NCI-H2107 treated with DMSO at 0.1 percent for 48 hours (cell line): ENCODE measurements at regions not wholly inside any gene's neighbourhood (a gene's known extent, or its start where the extent isn't known, plus 50 kb on each side); places are given as distances from the start of the nearest gene placed in this dataset.

ENCODE experiments used
- DNase-seq: peaks from one replicate; lab custom pipeline; 2025; ENCODE audit not compliant: unreplicated experiment; lab: John Stamatoyannopoulos, UW

DNA sequence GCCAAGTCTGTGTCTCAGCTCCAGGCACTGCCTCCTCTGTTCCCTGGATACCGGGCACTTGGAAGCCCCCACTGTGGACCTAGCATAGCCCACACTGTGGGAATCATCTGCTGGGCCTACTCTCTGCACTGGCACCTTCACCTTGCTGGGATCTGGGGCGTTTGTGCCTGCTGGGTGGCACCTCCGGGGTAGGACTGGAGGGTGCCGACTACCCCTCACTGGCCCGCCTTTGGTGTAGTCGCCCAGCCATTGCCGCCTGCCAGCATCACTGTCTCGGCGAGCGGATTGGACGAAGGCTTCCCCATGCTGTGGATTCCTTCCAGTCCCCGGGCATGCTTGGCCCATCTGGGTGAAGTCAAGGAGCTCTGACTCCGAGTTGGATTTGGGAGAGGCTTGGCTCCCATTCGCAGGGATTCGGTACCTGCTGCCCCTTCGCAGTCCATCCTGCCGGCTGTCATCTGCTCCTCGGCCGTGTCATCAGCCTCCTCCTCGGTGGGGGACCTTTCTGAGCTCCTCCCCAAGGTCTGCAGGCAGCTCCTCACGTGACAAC, 180.6 kb upstream of the HDAC4 start:
- no peak for DNase-seq

DNA sequence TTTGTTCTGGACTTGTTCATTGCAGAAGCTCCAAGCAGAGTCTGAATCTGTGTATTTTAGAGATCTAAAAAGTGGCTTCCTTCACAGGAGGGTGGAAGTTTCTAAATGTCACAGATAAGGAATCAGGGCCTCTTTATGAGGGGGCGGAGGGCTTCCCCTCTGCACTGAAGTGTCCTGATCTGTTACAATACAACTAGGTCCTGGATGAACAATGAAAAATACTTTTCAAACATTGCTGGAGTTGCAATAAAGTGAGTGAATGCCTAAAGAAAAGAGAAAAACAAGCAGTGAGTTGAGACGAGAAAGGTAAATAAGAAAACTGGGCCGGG, 179.3 kb upstream of the HDAC4 start:
- DNase-seq, result no peak

GRCh38 chr2:239579524-239580198, 178.8 kb upstream of the HDAC4 start:
- DNase-seq, result no peak

- DNase-seq, result no peak
These were observed 178.3 kb upstream of the HDAC4 start for GRCh38 chr2:239579081-239579480.

DNA sequence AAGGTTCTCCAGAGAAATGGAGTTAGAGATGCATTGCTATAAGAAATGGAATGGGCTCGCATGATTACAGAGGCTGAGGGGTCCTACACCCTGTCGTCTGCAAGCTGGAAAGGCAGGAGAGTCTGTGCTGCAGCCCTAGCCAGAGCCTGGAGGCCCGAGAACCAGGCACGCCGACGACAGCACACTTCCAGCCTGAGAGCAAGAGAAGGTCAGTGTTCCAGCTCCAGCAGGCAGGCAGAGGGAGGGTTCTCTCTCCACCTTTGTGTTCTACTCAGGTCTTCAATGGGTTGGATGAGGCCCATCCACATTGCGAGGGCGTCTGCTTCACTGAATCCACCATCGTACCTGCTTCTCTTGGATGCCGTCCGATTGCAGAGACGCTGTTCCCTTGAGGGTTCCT, 177.6 kb upstream of the HDAC4 start:
- no peak for DNase-seq

GRCh38 chr2:239577935-239578334, 177.1 kb upstream of the HDAC4 start:
- DNase-seq, result no peak

- DNase-seq, result no peak
These were observed 176.2 kb upstream of the HDAC4 start for GRCh38 chr2:239576784-239577685.

DNA sequence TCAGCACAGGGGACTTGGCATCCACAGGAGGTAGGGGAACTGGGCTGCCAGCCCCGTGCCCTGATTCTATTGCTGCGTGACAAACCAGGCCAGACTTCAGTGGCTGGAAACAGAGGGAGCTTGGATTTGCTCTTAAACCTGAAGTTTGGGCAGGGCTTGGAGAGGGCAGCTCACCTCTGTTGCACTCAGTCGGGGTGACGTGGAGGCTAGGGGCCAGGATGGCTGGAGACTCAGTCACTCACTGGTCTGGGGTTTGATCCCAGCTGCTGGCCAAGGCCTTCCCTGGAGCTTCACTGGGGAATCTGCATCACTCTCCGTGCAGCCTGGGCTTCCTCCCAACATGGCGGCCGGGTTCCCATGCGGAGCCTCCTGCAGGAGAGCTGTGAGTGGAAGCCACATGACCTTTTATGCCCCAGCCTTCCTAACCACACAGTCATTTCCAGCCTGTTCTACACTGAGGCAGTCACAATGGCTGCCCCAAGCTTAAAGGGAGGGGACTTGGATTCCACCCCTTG, 175.2 kb upstream of the HDAC4 start:
- no peak for DNase-seq

- DNase-seq, result no peak
These were observed 173.8 kb upstream of the HDAC4 start for GRCh38 chr2:239574434-239575156.

- DNase-seq, result no peak
These were observed 173.2 kb upstream of the HDAC4 start for GRCh38 chr2:239574054-239574433.

DNA sequence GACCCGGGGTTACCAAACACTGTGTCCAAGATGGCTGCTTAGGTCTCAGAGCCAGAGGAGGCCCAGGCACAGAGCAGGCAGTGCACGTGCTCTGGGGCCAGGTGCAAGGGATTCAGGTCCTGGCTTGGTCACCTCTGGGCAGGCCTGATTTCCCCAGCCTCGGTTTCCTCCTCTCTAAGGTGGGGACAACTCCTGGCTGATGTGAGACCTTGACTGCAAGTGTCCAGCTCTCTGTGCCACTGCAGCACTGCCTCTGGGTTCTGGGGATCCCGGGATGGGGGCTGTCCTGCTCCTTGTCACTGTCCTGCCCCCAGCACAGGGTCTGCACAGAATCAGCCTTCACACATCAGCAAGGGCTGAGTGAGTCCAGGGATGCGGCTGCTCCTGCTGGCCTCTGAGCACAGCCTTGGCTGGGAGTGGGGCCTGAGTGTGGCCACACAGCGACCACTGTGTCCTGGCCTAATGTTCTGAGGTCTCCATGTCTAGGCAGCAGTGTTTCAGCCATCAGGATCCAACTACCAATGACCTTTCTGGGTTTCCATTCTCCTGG, 170.2 kb upstream of the HDAC4 start:
- DNase-seq, result no peak

- no peak for DNase-seq
These were observed 169.6 kb upstream of the HDAC4 start for GRCh38 chr2:239570216-239570925.

DNA sequence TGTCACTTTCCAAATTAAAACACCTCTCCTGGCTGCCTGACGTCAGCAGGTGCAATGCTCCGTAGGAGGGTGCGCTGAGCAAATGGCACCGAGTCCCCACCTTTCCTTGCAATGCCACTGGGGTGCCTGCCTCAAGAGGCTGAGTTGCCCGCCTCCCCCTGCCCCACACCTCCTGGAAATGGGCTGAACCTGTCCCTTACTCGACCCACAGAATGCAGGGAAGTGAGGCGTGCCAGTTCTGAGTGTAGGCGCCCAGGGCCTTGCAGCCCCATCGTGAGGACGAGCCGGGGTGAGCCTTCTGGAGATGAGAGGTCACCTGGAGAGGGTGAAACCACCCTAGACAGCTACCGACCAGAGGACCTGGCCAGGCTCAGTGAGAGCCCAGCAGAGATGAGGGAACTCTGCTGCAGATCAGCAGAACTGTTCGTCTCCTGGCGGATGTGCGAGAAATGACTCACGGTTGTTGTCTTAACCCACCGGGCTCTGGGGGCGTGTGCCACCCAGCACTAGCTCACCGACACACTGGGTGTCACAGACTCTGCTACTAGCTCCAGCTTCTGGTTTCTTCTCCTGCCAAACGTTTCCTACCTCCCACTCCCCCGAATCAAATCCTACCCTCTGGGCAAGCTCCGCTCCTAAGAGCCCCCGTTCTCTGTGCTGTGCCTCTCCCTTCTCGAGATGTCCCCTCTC, 168.7 kb upstream of the HDAC4 start:
- no peak for DNase-seq

GRCh38 chr2:239568601-239569000, 167.8 kb upstream of the HDAC4 start:
- no peak for DNase-seq

GRCh38 chr2:239567786-239568185, 167.0 kb upstream of the HDAC4 start:
- no peak for DNase-seq

- DNase-seq, result no peak
These were observed 166.3 kb upstream of the HDAC4 start for GRCh38 chr2:239566995-239567568.

DNA sequence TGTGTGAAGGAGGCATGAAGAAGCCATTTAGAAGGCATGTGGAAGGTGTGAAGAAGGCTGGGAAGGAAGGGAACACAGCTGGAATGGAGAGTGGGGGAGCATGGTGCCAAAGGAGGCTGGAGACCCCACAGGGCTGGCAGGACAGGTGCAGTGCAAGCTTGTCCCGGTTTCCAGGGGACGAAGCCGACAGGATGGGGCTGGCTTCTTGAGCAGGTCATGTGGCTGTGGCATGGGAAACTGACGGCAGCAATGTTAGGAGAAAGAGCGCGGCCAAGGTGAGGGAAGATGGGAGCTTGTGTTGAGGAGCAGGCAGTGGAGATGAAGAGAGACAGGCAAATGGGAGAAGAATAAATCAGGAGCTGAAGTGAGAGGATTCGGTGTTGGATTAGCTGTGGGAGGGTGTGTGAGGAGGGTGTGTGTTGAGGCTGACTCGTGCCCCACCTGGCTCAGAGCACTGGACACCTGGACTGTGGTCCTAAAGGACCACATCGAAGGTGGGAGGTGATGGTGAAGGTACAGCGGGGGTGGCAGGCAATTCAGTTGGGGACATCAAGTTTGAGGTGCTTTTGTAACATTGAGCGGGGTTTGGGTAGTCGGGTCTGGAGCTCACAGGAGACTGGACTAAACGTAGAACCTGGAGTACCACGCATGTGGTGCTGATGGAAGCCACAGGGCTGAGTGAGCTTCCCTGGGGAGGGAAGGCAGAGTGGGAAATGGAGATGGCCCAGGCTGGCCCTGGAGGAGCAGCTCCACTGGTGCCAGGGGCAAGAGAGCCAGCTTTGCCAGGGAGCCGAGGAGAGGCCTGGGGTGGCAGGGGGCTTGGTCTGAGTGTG, 165.6 kb upstream of the HDAC4 start:
- no peak for DNase-seq

DNA sequence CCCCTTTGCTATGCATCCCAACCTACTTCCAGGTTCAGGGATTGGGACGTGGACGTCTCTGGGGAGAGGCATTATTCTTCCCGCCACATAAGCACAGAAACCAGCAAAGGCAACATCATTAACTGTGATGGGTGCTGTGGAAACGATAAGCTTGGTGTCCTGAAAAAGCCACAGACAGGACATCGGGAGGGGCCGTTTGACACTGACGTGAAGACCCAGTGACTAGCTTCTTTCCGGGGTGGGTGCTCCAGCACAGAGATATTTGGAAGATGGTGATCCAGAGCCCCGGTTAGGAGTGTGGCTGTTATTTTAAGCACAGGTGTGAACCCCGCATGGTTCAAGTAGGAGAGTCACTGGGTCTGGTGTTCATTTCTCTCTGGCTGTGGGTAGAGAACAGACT, 163.8 kb upstream of the HDAC4 start:
- no peak for DNase-seq

GRCh38 chr2:239563561-239563960, 162.7 kb upstream of the HDAC4 start:
- no peak for DNase-seq
